OCI-LY7 (cell line): ENCODE measurements at regions not wholly inside any gene's neighbourhood (a gene's known extent, or its start where the extent isn't known, plus 50 kb on each side); places are given as distances from the start of the nearest gene placed in this dataset.

Experiments used
- EZH2phosphoT487 ChIP-seq: fragments of 200-600 bp; sonication (generic); IDR thresholded peaks from 2 replicates; pipeline ENCODE4 v1.6.1; 2018; ENCODE audit warnings: low read depth, borderline replicate concordance, mild to moderate bottlenecking, mixed run types, antibody characterized with exemption, low read length, moderate library complexity, mixed read lengths
- TF ChIP-seq, protein P1 (sequence below): fragments of 200-600 bp; sonication (generic); conservative IDR thresholded peaks from 2 replicates; pipeline ENCODE4 v1.5.1; 2014; ENCODE audit warnings: mild to moderate bottlenecking, antibody characterized with exemption, low read length, moderate library complexity, mixed read lengths

DNA sequence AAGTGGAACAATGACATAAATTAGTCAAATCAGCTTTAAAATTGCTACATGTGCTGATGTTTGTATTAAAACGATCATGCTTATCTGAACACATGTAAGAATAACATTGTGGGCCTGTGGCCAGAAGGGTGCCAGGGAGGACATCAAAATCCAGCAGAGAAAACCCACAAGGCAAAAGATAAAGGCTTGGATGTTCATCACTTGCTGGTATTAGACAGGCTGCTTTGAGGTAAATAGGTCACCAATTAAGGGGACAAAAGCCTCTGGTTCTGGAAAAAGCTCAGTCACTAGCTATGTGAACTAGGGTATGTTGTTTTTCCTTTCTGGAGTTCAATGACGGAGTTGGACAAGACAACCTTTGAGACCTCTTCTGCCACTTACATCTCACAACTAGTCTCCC is 74.4 kb upstream of the TMEM108 start:
- TF ChIP-seq, protein P1, sequence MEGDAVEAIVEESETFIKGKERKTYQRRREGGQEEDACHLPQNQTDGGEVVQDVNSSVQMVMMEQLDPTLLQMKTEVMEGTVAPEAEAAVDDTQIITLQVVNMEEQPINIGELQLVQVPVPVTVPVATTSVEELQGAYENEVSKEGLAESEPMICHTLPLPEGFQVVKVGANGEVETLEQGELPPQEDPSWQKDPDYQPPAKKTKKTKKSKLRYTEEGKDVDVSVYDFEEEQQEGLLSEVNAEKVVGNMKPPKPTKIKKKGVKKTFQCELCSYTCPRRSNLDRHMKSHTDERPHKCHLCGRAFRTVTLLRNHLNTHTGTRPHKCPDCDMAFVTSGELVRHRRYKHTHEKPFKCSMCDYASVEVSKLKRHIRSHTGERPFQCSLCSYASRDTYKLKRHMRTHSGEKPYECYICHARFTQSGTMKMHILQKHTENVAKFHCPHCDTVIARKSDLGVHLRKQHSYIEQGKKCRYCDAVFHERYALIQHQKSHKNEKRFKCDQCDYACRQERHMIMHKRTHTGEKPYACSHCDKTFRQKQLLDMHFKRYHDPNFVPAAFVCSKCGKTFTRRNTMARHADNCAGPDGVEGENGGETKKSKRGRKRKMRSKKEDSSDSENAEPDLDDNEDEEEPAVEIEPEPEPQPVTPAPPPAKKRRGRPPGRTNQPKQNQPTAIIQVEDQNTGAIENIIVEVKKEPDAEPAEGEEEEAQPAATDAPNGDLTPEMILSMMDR = no peak
- no peak for TF ChIP-seq EZH2phosphoT487
